Loucy (cell line): ENCODE measurements at regions not wholly inside any gene's neighbourhood (a gene's known extent, or its start where the extent isn't known, plus 50 kb on each side); places are given as distances from the start of the nearest gene placed in this dataset.

Experiments used
- CTCF ChIP-seq: fragments of 200-600 bp; sonication (generic); conservative IDR thresholded peaks from 2 replicates; pipeline ENCODE4 v1.5.1; 2014; ENCODE audit warnings: mild to moderate bottlenecking, antibody characterized with exemption, low read length
- EZH2phosphoT487 ChIP-seq: fragments of 200-600 bp; IDR thresholded peaks from 2 replicates; pipeline ENCODE4 v1.6.1; 2018; ENCODE audit warnings: antibody characterized with exemption, mild to moderate bottlenecking, moderate library complexity, borderline replicate concordance

GRCh38 chr10:129005804-129006203 is 461.2 kb upstream of the MGMT start:
- TF ChIP-seq CTCF (no peak), EZH2phosphoT487 (no peak)
